Body of pancreas (tissue), 4 donors: ENCODE measurements at regions not wholly inside any gene's neighbourhood (a gene's known extent, or its start where the extent isn't known, plus 50 kb on each side); places are given as distances from the start of the nearest gene placed in this dataset.

Experiments used
- ATAC-seq: fragments of 150-250 bp; one replicate; pipeline ENCODE4 v1.9.1; 2016
- DNase-seq, 4 donors: peaks; one replicate each; pipeline ENCODE4 v3.0.0-alpha.2; 2019
- H3K27ac ChIP-seq, 4 donors: fragments of 200-600 bp; sonication (generic); 1 replicate in 3 of 4; 2 replicates in 1 of 4; pipeline versions ENCODE4 v1.5.1 to v1.6.1; 2016 to 2019; ENCODE audit warnings: mild to moderate bottlenecking in 1 of 4, mixed read lengths in 1 of 4, moderate library complexity in 1 of 4
- H3K27me3 ChIP-seq, 2 donors: fragments of 200-600 bp; sonication (generic); one replicate each; pipeline ENCODE4 v1.6.0; 2016; ENCODE audit warnings: mild to moderate bottlenecking in 1 of 2
- H3K36me3 ChIP-seq, 2 donors: fragments of 200-600 bp; sonication (generic); replicated peaks in 1 of 2; 2 replicates each; pipeline ENCODE4 v1.5.1; 2016; ENCODE audit warnings: low read depth in 2 of 2; ENCODE audit not compliant: insufficient read depth in 1 of 2
- H3K4me1 ChIP-seq: fragments of 200-600 bp; sonication (generic); one replicate; pipeline ENCODE4 v1.6.0; 2016
- H3K4me3 ChIP-seq, 2 donors: fragments of 200-600 bp; sonication (generic); 1 replicate in 1 of 2; 2 replicates in 1 of 2; pipeline ENCODE4 v1.5.1; 2016 to 2019
- H3K9me3 ChIP-seq, 3 donors: fragments of 200-600 bp; sonication (generic); 1 replicate in 2 of 3; 2 replicates in 1 of 3; pipeline ENCODE4 v1.5.1; 2016
- POLR2A ChIP-seq, 3 donors: fragments of 450-650 bp; IDR thresholded peaks; one replicate each; pipeline ENCODE4 v1.6.1; 2016; ENCODE audit warnings: antibody characterized with exemption in 3 of 3, mild to moderate bottlenecking in 2 of 3
- WGBS, 2 donors: methylation state at CpG; one replicate each; pipeline ENCODE4 v1.1.5; 2017; 5-methylcytosine and 5-hydroxymethylcytosine counted together
- intact Hi-C: fragments of 100-400 bp; cut with DNase I; formaldehyde crosslinking; loops from one replicate; pipeline ENCODE4 v1.15.1; 2023
- TF ChIP-seq, protein P1 (sequence below), 7 experiments: fragments of 450-650 bp in 4 of 7; fragments of 200-600 bp in 3 of 7; sonication (generic) in 3 of 7; IDR thresholded peaks; one replicate each; pipeline ENCODE4 v1.5.1; 2016 to 2019; ENCODE audit warnings: antibody characterized with exemption in 7 of 7

DNA sequence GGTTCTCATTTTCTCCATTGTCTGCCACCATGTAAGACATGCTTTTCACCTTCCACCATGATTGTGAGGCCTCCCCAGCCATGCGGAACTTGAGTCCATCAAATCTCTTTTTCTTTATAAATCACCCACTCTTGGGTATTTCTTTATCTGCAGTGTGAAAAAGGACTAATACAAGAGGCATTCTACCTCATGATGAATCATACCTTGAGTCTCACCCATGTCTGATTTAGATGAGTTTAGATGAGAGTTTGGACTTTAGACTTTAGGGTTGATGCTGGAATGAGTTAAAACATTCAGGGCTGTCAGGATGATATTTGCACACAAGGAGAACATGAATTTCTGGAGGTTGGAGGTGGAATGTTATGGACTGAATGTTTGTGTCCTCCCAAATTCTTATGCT is 545.6 kb downstream of the C6orf118 start:
- no peaks in the 10 kb centered on the region for H3K9me3 ChIP-seq
- intact Hi-C loops = no loop called here

DNA sequence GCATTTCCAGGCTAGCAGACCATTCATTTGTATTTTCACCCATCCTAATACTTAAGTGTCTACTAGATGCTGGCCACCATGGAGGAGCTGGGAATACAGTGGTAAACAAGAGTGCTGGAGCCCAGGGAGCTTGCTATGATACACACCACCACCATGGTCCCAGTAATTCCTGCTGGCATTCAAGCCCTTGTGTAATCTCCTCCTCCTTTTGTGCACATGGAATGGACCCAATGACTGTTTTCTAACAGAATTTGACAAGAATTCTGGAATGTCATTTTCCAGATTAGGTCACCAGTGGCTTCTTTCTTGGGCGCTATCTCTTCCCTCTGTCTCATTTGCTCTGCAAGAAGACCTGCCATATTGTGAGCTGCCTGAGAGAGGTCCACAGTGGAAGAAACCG is 552.0 kb downstream of the C6orf118 start:
- no peaks in the 10 kb centered on the region for H3K9me3 ChIP-seq
- H3K4me3 ChIP-seq = no peak overlapping the region
- TF ChIP-seq, protein P1, sequence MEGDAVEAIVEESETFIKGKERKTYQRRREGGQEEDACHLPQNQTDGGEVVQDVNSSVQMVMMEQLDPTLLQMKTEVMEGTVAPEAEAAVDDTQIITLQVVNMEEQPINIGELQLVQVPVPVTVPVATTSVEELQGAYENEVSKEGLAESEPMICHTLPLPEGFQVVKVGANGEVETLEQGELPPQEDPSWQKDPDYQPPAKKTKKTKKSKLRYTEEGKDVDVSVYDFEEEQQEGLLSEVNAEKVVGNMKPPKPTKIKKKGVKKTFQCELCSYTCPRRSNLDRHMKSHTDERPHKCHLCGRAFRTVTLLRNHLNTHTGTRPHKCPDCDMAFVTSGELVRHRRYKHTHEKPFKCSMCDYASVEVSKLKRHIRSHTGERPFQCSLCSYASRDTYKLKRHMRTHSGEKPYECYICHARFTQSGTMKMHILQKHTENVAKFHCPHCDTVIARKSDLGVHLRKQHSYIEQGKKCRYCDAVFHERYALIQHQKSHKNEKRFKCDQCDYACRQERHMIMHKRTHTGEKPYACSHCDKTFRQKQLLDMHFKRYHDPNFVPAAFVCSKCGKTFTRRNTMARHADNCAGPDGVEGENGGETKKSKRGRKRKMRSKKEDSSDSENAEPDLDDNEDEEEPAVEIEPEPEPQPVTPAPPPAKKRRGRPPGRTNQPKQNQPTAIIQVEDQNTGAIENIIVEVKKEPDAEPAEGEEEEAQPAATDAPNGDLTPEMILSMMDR (IDR thresholded peaks at IDR 0.05) = no peak
- TF ChIP-seq POLR2A (IDR thresholded peaks at IDR 0.05) = no peak
- intact Hi-C loops = no loop called here
- WGBS, 2 donors = 48 to 63% methylated on average over 2 of the region's 2 CpGs
- H3K4me1 ChIP-seq = no peaks in the 10 kb centered on the region
- no peak for DNase-seq
- no peaks in the 10 kb centered on the region for H3K36me3 ChIP-seq
- no peak overlapping the region for H3K27ac ChIP-seq
- no peak for ATAC-seq
- no peaks in the 10 kb centered on the region for H3K27me3 ChIP-seq

More for the DNA sequence above, 545.6 kb downstream of the C6orf118 start:
- H3K4me1 ChIP-seq = no peaks in the 10 kb centered on the region
- no peak for TF ChIP-seq POLR2A (IDR thresholded peaks at IDR 0.05)
- TF ChIP-seq, protein P1 (IDR thresholded peaks at IDR 0.05) = no peak
- H3K27me3 ChIP-seq = no peaks in the 10 kb centered on the region
- ATAC-seq (no peak), DNase-seq (no peak)
- 48 to 50% methylated on average over 1 of the region's 1 CpG for WGBS, 2 donors
- H3K4me3 ChIP-seq = no peak overlapping the region
- no peak overlapping the region for H3K27ac ChIP-seq
- H3K36me3 ChIP-seq = no peaks in the 10 kb centered on the region

DNA sequence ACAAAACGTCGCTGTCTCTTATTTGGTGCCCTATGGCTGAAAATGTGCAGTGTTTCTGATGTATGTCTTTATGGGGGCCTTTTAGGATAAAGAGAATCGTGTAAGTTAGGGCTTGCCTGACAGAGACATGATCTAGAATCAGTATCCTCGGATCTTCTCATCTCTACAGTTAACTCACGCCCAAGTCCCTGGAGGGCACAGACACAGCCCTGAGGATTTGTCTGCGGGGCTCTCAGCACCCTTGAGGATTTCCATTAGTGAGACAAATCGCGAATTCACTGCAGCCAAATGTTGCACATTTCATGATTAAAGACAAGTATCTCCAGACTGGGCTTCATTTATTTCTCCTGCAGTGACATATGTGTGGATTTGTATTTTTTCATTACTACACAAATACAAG is 552.7 kb downstream of the C6orf118 start:
- H3K4me1 ChIP-seq = no peaks in the 10 kb centered on the region
- ATAC-seq (no peak), DNase-seq (no peak)
- no peak overlapping the region for H3K4me3 ChIP-seq
- no peaks in the 10 kb centered on the region for H3K36me3 ChIP-seq
- TF ChIP-seq, protein P1 (IDR thresholded peaks at IDR 0.05) = no peak
- no peak for TF ChIP-seq POLR2A (IDR thresholded peaks at IDR 0.05)
- intact Hi-C loops = no loop called here
- no peaks in the 10 kb centered on the region for H3K27me3 ChIP-seq
- no peaks in the 10 kb centered on the region for H3K9me3 ChIP-seq
- H3K27ac ChIP-seq = no peak overlapping the region
- WGBS, 2 donors = 46 to 59% methylated on average over 8 of the region's 8 CpGs

DNA sequence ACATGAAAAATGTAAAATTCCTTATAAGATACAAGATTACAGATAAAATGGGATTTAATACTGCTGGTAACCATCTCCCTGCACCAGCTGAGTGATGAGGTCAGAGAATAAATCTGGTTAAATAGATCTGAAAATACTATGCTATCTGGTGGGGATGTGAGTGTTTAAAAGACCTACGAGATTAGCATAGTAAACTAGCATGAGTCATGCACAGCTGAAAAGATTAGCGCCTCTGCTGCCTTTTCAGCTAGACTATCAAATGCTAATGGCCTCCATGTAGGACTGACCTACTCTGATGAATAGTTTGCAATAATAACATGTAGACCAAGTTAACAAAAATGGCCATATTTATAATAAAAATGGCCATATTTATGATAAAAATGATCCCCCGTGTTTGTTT is 553.3 kb downstream of the C6orf118 start:
- intact Hi-C loops = no loop called here
- TF ChIP-seq POLR2A (IDR thresholded peaks at IDR 0.05) = no peak
- TF ChIP-seq, protein P1 (IDR thresholded peaks at IDR 0.05) = no peak
- Histone ChIP-seq H3K4me1 (no peaks in the 10 kb centered on the region), H3K27me3 (no peaks in the 10 kb centered on the region), H3K4me3 (no peak overlapping the region), H3K9me3 (no peaks in the 10 kb centered on the region), H3K36me3 (no peaks in the 10 kb centered on the region), H3K27ac (no peak overlapping the region)
- 40 to 50% methylated on average over 3 of the region's 3 CpGs for WGBS, 2 donors
- DNase-seq = no peak
- no peak for ATAC-seq

- Histone ChIP-seq H3K27me3 (no peaks in the 10 kb centered on the region), H3K4me1 (no peaks in the 10 kb centered on the region), H3K27ac (no peak overlapping the region), H3K4me3 (no peak overlapping the region), H3K36me3 (no peaks in the 10 kb centered on the region), H3K9me3 (no peaks in the 10 kb centered on the region)
- intact Hi-C loops = no loop called here
- TF ChIP-seq, protein P1 (IDR thresholded peaks at IDR 0.05) = no peak
- no peak for TF ChIP-seq POLR2A (IDR thresholded peaks at IDR 0.05)
- ATAC-seq = no peak
- no peak for DNase-seq
Observed at GRCh38 chr6:164753517-164753916, 555.9 kb downstream of the C6orf118 start.
